Lower leg skin (tissue), 4 donors: ENCODE measurements at regions not wholly inside any gene's neighbourhood (a gene's known extent, or its start where the extent isn't known, plus 50 kb on each side); places are given as distances from the start of the nearest gene placed in this dataset.

Experiments used
- DNase-seq, 2 donors: peaks; one replicate each; pipeline ENCODE4 v3.0.0-alpha.2; 2019; ENCODE audit warnings: low spot score in 2 of 2
- H3K4me3 ChIP-seq: fragments of 200-600 bp; sonication (generic); 2 replicates; pipeline ENCODE4 v1.5.1; 2017; ENCODE audit warnings: mild to moderate bottlenecking, low read depth; ENCODE audit not compliant: poor library complexity, severe bottlenecking
- POLR2A ChIP-seq, 2 donors: fragments of 450-650 bp; IDR thresholded peaks; one replicate each; pipeline ENCODE4 v1.6.1; 2016 to 2017; ENCODE audit warnings: antibody characterized with exemption in 2 of 2, mild to moderate bottlenecking in 1 of 2, moderate library complexity in 1 of 2
- WGBS, 2 donors: methylation state at CpG; one replicate each; pipeline ENCODE4 v1.1.5; 2018; 5-methylcytosine and 5-hydroxymethylcytosine counted together
- intact Hi-C: fragments of 100-400 bp; cut with DNase I; formaldehyde crosslinking; loops from one replicate; pipeline ENCODE4 v1.15.0; 2023; ENCODE audit warnings: low total_unique reads
- TF ChIP-seq, protein P1 (sequence below), 3 donors: fragments of 450-650 bp; IDR thresholded peaks; one replicate each; pipeline ENCODE4 v1.5.1; 2016; ENCODE audit warnings: antibody characterized with exemption in 3 of 3, mild to moderate bottlenecking in 3 of 3, moderate library complexity in 2 of 3

DNA sequence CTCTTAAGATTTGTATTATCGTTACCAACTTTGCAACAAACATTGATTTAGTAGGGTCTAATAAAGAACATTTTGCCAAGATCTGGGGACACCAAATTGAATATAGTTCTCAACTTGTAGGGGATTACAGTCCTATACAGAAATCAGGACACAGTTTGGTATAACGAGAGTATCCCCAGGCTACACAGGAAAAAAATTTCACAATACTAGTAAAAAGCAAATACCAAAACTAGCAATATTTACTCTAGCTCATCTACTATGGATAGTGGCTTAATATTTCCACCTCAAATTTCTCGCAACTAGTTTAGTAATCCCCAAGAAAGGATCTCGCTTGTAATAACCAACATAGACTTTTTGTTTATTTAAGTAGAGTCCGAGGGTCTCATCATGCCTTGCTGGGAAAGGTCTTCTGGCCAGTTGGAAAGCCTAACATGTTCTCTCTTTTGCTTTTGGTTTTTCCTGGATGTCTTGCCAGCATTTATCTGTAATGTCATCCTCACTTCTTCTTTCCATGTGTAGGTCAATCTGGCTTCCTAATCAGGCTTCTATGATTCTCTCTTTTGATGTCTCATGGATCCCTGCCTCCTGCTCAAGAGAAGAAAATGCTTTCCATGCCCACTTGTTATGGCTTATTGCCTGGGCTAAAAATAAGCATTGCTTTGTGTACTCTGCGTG, 104.7 kb upstream of the KCNK2 start:
- intact Hi-C loops: no loop called here
- H3K4me3 ChIP-seq: no peak overlapping the region
- no peak for DNase-seq
- TF ChIP-seq, protein P1, sequence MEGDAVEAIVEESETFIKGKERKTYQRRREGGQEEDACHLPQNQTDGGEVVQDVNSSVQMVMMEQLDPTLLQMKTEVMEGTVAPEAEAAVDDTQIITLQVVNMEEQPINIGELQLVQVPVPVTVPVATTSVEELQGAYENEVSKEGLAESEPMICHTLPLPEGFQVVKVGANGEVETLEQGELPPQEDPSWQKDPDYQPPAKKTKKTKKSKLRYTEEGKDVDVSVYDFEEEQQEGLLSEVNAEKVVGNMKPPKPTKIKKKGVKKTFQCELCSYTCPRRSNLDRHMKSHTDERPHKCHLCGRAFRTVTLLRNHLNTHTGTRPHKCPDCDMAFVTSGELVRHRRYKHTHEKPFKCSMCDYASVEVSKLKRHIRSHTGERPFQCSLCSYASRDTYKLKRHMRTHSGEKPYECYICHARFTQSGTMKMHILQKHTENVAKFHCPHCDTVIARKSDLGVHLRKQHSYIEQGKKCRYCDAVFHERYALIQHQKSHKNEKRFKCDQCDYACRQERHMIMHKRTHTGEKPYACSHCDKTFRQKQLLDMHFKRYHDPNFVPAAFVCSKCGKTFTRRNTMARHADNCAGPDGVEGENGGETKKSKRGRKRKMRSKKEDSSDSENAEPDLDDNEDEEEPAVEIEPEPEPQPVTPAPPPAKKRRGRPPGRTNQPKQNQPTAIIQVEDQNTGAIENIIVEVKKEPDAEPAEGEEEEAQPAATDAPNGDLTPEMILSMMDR (IDR thresholded peaks at IDR 0.05): no peak
- no peak for TF ChIP-seq POLR2A (IDR thresholded peaks at IDR 0.05)
- WGBS, 2 donors: 79 to 81% methylated on average over 6 of the region's 6 CpGs

DNA sequence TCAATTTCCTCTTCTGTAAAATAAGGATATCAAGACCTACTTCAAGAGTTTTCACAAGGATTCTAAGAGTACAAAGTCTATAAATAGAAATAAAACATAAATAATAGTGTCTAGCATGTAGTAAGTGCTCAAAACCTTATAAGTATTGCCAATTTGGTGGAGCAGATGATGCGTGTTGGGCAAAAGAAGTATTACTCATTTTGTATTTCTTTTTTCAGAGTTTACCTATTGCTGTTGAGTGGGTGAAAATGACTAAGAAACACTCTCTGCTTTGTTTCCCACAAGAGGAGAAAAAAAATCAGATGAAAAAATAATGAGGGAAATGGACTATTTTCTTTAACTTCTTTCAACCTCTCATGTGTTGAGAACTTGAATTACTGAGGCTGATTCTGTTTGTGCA, 103.3 kb upstream of the KCNK2 start:
- TF ChIP-seq, protein P1 (IDR thresholded peaks at IDR 0.05): no peak
- TF ChIP-seq POLR2A (IDR thresholded peaks at IDR 0.05): no peak
- WGBS, 2 donors: 76 to 87% methylated on average over 1 of the region's 1 CpG
- intact Hi-C loops: no loop called here
- no peak overlapping the region for H3K4me3 ChIP-seq
- DNase-seq: no peak

DNA sequence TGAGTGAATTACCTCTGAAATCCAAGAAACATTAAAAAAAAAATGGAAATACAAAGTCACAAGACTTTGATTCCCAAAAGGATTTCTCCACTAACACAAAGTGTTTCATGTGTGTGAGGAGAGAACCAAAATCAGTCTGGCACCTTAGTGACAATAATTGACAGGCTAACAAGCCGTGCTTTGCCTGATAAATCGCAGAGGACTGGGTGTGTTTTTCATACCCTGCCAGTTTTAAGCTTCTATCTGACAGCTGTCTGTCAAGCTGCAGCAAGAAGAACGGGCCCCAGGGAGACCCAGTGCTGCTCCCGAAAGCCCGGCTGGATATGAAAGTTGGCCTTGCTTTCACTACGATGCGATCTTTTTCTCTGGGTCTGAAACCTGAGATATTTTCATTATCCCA, 101.6 kb upstream of the KCNK2 start:
- WGBS, 2 donors: 66 to 93% methylated on average over 7 of the region's 7 CpGs
- TF ChIP-seq, protein P1 (IDR thresholded peaks at IDR 0.05): no peak
- no peak for TF ChIP-seq POLR2A (IDR thresholded peaks at IDR 0.05)
- no peak overlapping the region for H3K4me3 ChIP-seq
- intact Hi-C loops: no loop called here
- no peak for DNase-seq

DNA sequence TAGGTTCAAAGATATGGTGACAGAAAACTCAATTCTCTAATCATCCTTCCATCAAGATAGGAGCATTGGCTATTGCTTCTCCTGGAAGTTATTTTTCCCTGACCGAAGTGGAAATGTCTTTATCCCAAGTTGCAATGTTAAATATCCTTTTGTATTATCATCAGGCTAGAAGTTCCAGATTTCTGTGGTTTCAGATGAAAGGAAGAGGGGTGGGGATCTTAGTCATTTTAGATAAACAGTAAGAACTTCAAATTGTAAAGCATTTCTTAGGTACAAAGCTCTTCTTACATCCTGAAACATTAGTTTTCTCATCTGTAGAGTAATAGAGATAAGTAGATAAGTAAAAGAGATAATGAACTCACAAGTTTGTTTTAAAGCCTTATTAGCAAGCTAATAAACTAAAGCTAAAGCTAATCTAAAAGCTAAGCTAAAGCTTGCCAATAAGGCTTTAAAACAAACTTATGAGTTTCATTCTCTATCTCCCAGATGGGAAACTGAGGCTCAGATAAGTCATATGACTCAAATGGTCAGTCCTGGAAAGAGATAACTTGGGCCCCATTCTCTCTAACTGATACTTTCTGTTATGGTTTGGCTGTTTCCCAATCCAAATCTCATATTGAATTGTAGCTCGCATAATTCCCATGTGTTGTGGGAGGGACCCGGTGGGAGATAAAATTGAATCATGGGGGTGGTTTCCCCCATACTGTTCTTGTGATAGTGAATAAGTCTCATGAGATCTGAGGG, 99.2 kb upstream of the KCNK2 start:
- 78 to 79% methylated on average over 3 of the region's 3 CpGs for WGBS, 2 donors
- TF ChIP-seq POLR2A (IDR thresholded peaks at IDR 0.05): no peak
- TF ChIP-seq, protein P1 (IDR thresholded peaks at IDR 0.05): no peak
- intact Hi-C loops: no loop called here
- DNase-seq: no peak
- no peak overlapping the region for H3K4me3 ChIP-seq

DNA sequence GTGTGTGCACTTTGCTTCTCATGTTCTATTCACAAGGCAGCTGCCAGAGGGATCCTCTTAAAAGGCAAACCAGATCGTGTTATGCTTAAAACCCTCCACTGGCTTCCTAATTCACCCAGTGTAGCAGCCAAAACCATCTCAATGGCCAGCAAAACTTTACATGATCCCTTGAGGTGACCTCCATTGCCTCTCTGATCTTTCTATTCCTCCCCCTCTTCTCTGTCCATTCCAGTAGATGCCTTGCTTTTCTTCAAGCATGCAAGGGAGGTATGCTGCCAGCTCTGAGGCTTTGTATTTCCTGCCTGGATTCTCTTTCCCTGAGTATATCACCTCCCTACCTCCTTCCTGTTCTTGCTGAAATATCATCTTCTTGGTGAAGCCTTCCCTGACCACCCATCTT, 93.2 kb upstream of the KCNK2 start:
- TF ChIP-seq, protein P1 (IDR thresholded peaks at IDR 0.05): no peak
- no peak for DNase-seq
- 52 to 58% methylated on average over 1 of the region's 1 CpG for whole genome bisulfite sequencing, 2 donors
- no peak overlapping the region for H3K4me3 ChIP-seq
- intact Hi-C loops: no loop called here
